OCI-LY1 (cell line): ENCODE measurements at regions not wholly inside any gene's neighbourhood (a gene's known extent, or its start where the extent isn't known, plus 50 kb on each side); places are given as distances from the start of the nearest gene placed in this dataset.

ENCODE experiments used
- H2AFZ ChIP-seq: fragments of 200-600 bp; sonication (generic), shearing (Covaris generic); 2 replicates; pipeline ENCODE4 v1.6.0; 2014; ENCODE audit warnings: antibody characterized with exemption, mild to moderate bottlenecking, low read length
- H3F3A ChIP-seq: fragments of 200-600 bp; sonication (generic), shearing (Covaris generic); 2 replicates; pipeline ENCODE4 v1.6.0; 2014; ENCODE audit warnings: mild to moderate bottlenecking, antibody characterized with exemption, low read length, moderate library complexity; ENCODE audit not compliant: insufficient read depth
- H3K27ac ChIP-seq: fragments of 200-600 bp; sonication (generic); 2 replicates; pipeline ENCODE4 v1.5.1; 2014; ENCODE audit warnings: low read length, mixed run types, mild to moderate bottlenecking, low read depth; ENCODE audit not compliant: poor library complexity, severe bottlenecking
- H3K27me3 ChIP-seq: fragments of 200-600 bp; sonication (generic); 2 replicates; pipeline ENCODE4 v1.6.0; 2014; ENCODE audit warnings: antibody characterized with exemption, mild to moderate bottlenecking, low read length, moderate library complexity; ENCODE audit not compliant: insufficient read depth
- H3K36me3 ChIP-seq: fragments of 200-600 bp; sonication (generic); 2 replicates; pipeline ENCODE4 v1.6.1; 2014; ENCODE audit warnings: mild to moderate bottlenecking, antibody characterized with exemption, low read length, moderate library complexity, mixed read lengths; ENCODE audit not compliant: insufficient read depth
- H3K4me1 ChIP-seq: fragments of 200-600 bp; sonication (generic); 2 replicates; pipeline ENCODE4 v1.5.1; 2014; ENCODE audit warnings: mild to moderate bottlenecking, low read length, moderate library complexity; ENCODE audit not compliant: insufficient read depth, severe bottlenecking
- H3K4me2 ChIP-seq: fragments of 200-600 bp; sonication (generic), shearing (Covaris generic); 2 replicates; pipeline ENCODE4 v1.6.1; 2014; ENCODE audit warnings: low read length
- H3K4me3 ChIP-seq: fragments of 200-600 bp; sonication (generic); 2 replicates; pipeline ENCODE4 v1.5.1; 2014; ENCODE audit warnings: low read length, low read depth, mild to moderate bottlenecking, mixed read lengths; ENCODE audit not compliant: poor library complexity, severe bottlenecking
- H3K79me2 ChIP-seq: fragments of 200-600 bp; shearing (Covaris generic); 2 replicates; pipeline ENCODE4 v1.6.1; 2016; ENCODE audit warnings: mixed run types, low read length, mixed read lengths; ENCODE audit not compliant: insufficient read depth
- H3K9ac ChIP-seq: fragments of 200-600 bp; sonication (generic), shearing (Covaris generic); 2 replicates; pipeline ENCODE4 v1.6.1; 2014; ENCODE audit warnings: mild to moderate bottlenecking, low read length, mixed read lengths
- H3K9me2 ChIP-seq: fragments of 200-600 bp; sonication (generic), shearing (Covaris generic); 2 replicates; pipeline ENCODE4 v1.6.1; 2014; ENCODE audit warnings: low read depth, mild to moderate bottlenecking, low read length, mixed read lengths
- H3K9me3 ChIP-seq: fragments of 200-600 bp; shearing (Covaris generic); 2 replicates; pipeline ENCODE4 v1.6.1; 2014; ENCODE audit warnings: low read length, mixed read lengths
- H4K20me1 ChIP-seq: fragments of 200-600 bp; sonication (generic), shearing (Covaris generic); 2 replicates; pipeline ENCODE4 v1.6.0; 2016; ENCODE audit warnings: mild to moderate bottlenecking, low read length; ENCODE audit not compliant: insufficient read depth
- EZH2 ChIP-seq: fragments of 200-600 bp; sonication (generic), shearing (Covaris generic); IDR thresholded peaks from 2 replicates; pipeline ENCODE4 v1.8.0; 2017; ENCODE audit warnings: borderline replicate concordance, mixed run types, mild to moderate bottlenecking, antibody characterized with exemption, low read length, moderate library complexity, mixed read lengths
- TF ChIP-seq, protein P1 (sequence below): fragments of 200-600 bp; sonication (generic), shearing (Covaris generic); IDR thresholded peaks from 2 replicates; pipeline ENCODE4 v1.5.1; 2017; ENCODE audit warnings: mild to moderate bottlenecking, antibody characterized with exemption, low read length, moderate library complexity, mixed read lengths

DNA sequence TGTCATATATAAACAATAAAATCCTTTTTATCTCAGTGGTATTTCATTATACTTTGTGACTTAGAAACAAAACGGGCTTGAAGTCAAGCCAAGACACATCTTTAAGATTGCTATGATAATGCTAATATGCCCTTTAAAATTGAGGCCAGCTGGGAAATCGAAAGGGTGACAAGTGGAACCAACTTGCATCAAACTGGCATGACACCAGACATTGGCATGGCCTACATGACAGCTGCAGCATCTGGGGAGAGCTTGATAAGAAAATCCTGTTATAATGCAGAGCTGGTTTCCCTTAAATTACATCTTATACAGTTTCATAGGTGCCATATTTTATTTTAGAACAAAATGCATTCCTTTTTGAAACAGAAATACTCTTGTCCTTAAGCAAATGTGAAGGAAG lies 325.2 kb downstream of the ZBBX start:
- TF ChIP-seq EZH2, result no peak
- TF ChIP-seq, protein P1, sequence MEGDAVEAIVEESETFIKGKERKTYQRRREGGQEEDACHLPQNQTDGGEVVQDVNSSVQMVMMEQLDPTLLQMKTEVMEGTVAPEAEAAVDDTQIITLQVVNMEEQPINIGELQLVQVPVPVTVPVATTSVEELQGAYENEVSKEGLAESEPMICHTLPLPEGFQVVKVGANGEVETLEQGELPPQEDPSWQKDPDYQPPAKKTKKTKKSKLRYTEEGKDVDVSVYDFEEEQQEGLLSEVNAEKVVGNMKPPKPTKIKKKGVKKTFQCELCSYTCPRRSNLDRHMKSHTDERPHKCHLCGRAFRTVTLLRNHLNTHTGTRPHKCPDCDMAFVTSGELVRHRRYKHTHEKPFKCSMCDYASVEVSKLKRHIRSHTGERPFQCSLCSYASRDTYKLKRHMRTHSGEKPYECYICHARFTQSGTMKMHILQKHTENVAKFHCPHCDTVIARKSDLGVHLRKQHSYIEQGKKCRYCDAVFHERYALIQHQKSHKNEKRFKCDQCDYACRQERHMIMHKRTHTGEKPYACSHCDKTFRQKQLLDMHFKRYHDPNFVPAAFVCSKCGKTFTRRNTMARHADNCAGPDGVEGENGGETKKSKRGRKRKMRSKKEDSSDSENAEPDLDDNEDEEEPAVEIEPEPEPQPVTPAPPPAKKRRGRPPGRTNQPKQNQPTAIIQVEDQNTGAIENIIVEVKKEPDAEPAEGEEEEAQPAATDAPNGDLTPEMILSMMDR, result no peak
- no peak overlapping the region for H2AFZ ChIP-seq
- H3K79me2 ChIP-seq, result no peaks in the 10 kb centered on the region
- H3F3A ChIP-seq, result no peaks in the 10 kb centered on the region
- H3K36me3 ChIP-seq, result no peaks in the 10 kb centered on the region
- H3K4me1 ChIP-seq, result no peaks in the 10 kb centered on the region
- H3K27me3 ChIP-seq, result no peaks in the 10 kb centered on the region
- no peak overlapping the region for H3K4me3 ChIP-seq
- no peak overlapping the region for H3K9ac ChIP-seq
- no peaks in the 10 kb centered on the region for H4K20me1 ChIP-seq
- no peak overlapping the region for H3K4me2 ChIP-seq
- no peaks in the 10 kb centered on the region for H3K9me3 ChIP-seq
- H3K27ac ChIP-seq, result no peak overlapping the region
- no peaks in the 10 kb centered on the region for H3K9me2 ChIP-seq

DNA sequence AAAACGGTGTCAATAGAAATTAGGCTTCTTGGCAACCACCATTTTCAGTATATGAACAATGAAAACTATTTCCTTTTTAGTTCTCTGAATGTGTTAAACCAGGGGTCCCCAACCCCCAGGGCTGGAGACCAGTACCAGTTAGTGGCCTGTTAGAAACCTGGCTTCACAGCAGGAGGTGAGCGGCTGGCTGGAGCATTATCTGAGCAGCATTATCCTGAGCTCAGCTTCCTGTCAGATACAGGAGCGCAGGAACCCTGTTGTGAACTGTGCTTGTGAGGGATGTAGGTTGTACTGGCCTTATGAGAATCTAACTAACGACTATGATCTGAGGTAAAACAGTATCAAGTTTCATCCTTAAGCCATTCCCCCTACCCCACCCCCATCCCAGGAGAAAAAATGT lies 328.7 kb downstream of the ZBBX start:
- Histone ChIP-seq H3K4me2 (no peak overlapping the region), H3K27ac (no peak overlapping the region), H3F3A (no peaks in the 10 kb centered on the region), H2AFZ (no peak overlapping the region), H3K9me3 (no peaks in the 10 kb centered on the region), H3K9me2 (no peaks in the 10 kb centered on the region), H3K9ac (no peak overlapping the region), H4K20me1 (no peaks in the 10 kb centered on the region), H3K36me3 (no peaks in the 10 kb centered on the region), H3K4me3 (no peak overlapping the region), H3K4me1 (no peaks in the 10 kb centered on the region), H3K79me2 (no peaks in the 10 kb centered on the region), H3K27me3 (no peaks in the 10 kb centered on the region)
- no peak for TF ChIP-seq EZH2
- TF ChIP-seq, protein P1, result no peak

DNA sequence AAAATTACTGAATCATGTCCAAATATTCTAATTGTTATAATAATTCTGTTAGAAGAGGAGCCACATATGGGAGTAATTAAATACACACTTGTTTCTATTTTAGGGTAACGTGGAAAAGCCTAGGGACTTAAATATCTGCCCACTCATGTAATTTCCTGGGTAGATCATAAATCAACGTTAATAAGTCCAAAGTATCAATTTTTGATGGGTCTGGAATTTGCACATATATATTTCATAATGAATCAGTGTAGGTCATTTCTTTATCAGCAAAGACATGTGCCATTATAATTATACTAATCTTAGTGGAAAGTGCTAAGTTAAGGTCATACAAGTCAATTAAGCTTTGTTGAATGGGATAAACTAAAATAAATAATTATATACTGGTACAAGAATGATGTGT lies 346.2 kb downstream of the ZBBX start:
- H3K4me2 ChIP-seq, result no peak overlapping the region
- H3K27me3 ChIP-seq, result no peaks in the 10 kb centered on the region
- no peaks in the 10 kb centered on the region for H3K9me2 ChIP-seq
- no peaks in the 10 kb centered on the region for H4K20me1 ChIP-seq
- H3K9me3 ChIP-seq, result no peaks in the 10 kb centered on the region
- H3K4me3 ChIP-seq, result no peak overlapping the region
- H3K27ac ChIP-seq, result no peak overlapping the region
- H3K4me1 ChIP-seq, result no peaks in the 10 kb centered on the region
- no peak overlapping the region for H2AFZ ChIP-seq
- TF ChIP-seq EZH2, result no peak
- TF ChIP-seq, protein P1, result no peak
- H3F3A ChIP-seq, result no peaks in the 10 kb centered on the region
- no peaks in the 10 kb centered on the region for H3K79me2 ChIP-seq
- no peaks in the 10 kb centered on the region for H3K36me3 ChIP-seq
- no peak overlapping the region for H3K9ac ChIP-seq
